Mucosa of descending colon (tissue), 3 donors: ENCODE measurements at regions not wholly inside any gene's neighbourhood (a gene's known extent, or its start where the extent isn't known, plus 50 kb on each side); places are given as distances from the start of the nearest gene placed in this dataset.
A peak's percentile ranks its signal among the peaks of the same experiment; 100 is the strongest.

ENCODE experiments used
- ATAC-seq: fragments of 200-7000 bp; cut with Tn5 transposase; one replicate; pipeline ENCODE4 v1.9.1; 2020; ENCODE audit warnings: mild to moderate bottlenecking, moderate library complexity
- DNase-seq, 3 donors: peaks; one replicate each; pipeline ENCODE4 v3.0.0-alpha.2; 2020
- H3K36me3 ChIP-seq: fragments of 200-600 bp; one replicate; pipeline ENCODE4 v1.8.0; 2021; ENCODE audit warnings: low read depth, mild to moderate bottlenecking
- H3K4me1 ChIP-seq: fragments of 200-600 bp; one replicate; pipeline ENCODE4 v1.8.0; 2021; ENCODE audit warnings: low read depth, mild to moderate bottlenecking
- H3K4me3 ChIP-seq: fragments of 200-600 bp; one replicate; pipeline ENCODE4 v1.8.0; 2021; ENCODE audit warnings: mild to moderate bottlenecking
- H3K9me3 ChIP-seq: fragments of 200-600 bp; one replicate; pipeline ENCODE4 v1.8.0; 2021; ENCODE audit warnings: mild to moderate bottlenecking
- intact Hi-C, 2 donors: fragments of 100-400 bp; cut with DNase I in 1 of 2; cut with micrococcal nuclease in 1 of 2; formaldehyde crosslinking; loops; one replicate each; pipeline versions ENCODE4 v1.11.0 to v1.11.1; 2022; cut with DNase I, micrococcal nuclease
- TF ChIP-seq, protein P1 (sequence below): fragments of 200-600 bp; IDR thresholded peaks from one replicate; pipeline ENCODE4 v1.8.0; 2022; ENCODE audit warnings: antibody characterized with exemption, mild to moderate bottlenecking
- donor health status: DM: no; HTN: no; CAD: no; lungs with moderate emphysema.
- donor health status: DM: no; HTN: no; CAD: no.
- donor health status: DM: no; HTN: yes; CAD: no.

DNA sequence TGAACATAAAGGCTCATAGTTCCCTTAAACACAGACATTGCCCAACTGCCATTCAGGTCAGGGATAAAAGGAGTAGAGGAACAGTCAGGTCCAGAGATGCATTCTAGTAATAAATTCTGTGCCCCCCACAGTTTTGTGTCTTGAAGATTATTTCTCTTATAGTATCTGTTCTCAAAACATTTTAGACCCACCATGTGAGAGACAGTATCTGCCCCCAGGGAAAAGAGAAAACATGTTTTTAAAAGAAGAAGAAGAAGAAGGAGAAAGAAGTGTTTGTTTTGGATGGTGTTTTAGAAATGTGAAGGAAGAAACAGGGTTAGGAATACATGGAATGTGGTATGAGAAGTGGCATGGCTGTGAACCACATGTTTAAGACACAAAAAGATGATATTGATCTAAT is 629.6 kb upstream of the EPHA7 start:
- Histone ChIP-seq H3K36me3 (no peaks in the 10 kb centered on the region), H3K4me3 (no peak overlapping the region), H3K4me1 (no peaks in the 10 kb centered on the region), H3K9me3 (no peaks in the 10 kb centered on the region)
- TF ChIP-seq, protein P1, sequence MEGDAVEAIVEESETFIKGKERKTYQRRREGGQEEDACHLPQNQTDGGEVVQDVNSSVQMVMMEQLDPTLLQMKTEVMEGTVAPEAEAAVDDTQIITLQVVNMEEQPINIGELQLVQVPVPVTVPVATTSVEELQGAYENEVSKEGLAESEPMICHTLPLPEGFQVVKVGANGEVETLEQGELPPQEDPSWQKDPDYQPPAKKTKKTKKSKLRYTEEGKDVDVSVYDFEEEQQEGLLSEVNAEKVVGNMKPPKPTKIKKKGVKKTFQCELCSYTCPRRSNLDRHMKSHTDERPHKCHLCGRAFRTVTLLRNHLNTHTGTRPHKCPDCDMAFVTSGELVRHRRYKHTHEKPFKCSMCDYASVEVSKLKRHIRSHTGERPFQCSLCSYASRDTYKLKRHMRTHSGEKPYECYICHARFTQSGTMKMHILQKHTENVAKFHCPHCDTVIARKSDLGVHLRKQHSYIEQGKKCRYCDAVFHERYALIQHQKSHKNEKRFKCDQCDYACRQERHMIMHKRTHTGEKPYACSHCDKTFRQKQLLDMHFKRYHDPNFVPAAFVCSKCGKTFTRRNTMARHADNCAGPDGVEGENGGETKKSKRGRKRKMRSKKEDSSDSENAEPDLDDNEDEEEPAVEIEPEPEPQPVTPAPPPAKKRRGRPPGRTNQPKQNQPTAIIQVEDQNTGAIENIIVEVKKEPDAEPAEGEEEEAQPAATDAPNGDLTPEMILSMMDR: no peak
- intact Hi-C loops: no loop called here
- ATAC-seq: no peak
- no peak for DNase-seq

DNA sequence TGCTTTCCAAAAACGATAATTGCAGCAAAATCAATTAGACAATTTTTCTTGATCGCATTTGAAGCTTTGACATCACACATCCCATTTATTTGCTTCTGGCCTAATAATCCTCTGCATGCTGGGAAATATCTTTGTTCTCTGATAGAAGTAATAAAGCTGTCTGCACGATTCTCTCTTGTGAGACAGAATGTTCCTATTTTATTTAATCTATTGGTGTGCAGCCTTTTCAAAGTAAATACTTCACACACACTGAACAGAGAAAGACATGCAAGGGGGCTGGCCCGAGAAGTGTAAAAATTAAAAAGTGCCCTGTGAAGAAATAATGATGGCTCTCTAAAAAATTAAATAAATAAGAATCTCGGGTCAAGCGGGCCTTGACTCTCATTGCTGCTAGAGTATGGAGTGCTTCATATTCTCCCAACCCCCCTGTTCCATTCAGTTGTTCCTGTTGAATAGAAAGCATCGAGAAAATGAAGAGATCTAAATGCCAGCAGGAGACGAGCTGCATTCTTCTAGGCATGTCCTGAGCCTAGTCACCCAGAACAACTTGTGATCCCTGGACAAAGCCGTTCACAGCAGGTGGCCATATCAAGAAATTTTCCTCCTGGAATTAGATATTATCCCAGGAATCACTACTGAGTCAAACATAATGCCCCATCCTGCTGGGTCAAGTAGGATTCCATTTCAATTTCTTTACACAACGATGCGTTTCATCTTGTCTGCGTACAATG is 625.9 kb upstream of the EPHA7 start:
- ATAC-seq (no peak), DNase-seq (no peak)
- no peaks in the 10 kb centered on the region for H3K9me3 ChIP-seq
- no peaks in the 10 kb centered on the region for H3K36me3 ChIP-seq
- intact Hi-C loops: no loop called here
- no peak overlapping the region for H3K4me3 ChIP-seq
- peaks cover 4% of the 10 kb centered on the region for H3K4me1 ChIP-seq
- TF ChIP-seq, protein P1: no peak

DNA sequence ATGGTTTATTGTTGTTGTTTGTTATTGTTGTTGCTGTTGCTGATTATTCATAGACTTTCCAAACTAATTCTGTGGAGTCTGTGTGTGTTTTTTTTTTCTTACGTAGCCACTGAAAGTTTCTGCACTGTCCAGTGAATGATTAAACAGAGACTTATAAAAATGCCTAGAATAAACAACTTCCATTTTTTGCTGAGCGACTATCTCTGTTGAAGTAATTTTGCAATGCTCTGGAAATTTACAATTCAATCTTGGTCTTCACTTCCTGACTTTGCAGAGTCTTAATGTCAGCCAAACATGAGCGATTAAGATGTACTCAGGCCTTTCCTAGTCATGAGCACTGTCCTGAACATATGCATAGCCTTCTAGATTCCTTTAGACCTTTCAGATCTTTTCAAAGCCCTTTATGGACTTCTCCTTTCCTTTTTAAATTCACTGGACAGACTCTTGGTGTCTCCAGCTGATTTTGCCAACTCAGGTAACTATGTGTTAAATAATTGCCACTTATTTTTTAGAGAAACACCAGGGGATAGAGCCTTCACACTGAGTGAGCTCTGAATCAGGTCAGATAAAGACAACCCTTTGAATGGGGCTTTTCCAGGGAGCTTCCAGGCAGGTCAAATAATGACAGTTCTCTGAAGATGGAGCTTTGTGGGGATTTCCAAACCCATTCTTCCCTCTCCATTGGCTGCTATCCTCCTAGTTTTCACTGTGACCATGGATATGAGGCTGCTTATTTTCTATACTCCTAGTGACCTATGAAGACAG is 622.8 kb upstream of the EPHA7 start:
- TF ChIP-seq, protein P1: no peak
- ATAC-seq (peak; percentile 61), DNase-seq (no peak)
- Histone ChIP-seq H3K4me3 (no peak overlapping the region), H3K4me1 (peaks cover 4% of the 10 kb centered on the region), H3K36me3 (no peaks in the 10 kb centered on the region), H3K9me3 (peaks cover 3% of the 10 kb centered on the region)
- intact Hi-C loops: no loop called here

DNA sequence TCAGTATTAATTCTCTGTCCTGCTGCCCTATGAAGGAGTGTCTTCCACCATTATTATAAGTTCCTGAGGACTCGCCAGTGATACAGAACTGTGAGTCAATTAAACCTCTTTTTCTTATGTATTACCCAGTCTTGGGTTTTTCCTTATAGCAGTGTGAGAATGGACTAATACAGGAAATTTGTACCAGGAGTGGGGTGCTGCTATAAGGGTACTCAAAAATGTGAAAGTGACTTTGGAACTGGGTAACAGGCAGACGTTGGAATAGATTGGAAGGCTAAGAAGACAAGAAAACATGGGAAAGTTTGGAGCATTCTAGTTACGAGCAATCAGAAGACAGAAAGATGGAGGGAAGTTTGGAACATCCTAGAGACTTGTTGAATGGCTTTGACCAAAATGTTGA is 616.7 kb upstream of the EPHA7 start:
- H3K36me3 ChIP-seq: no peaks in the 10 kb centered on the region
- H3K4me1 ChIP-seq: no peaks in the 10 kb centered on the region
- peaks cover 18% of the 10 kb centered on the region for H3K9me3 ChIP-seq
- ATAC-seq (no peak), DNase-seq (no peak)
- TF ChIP-seq, protein P1: no peak
- intact Hi-C loops: no loop called here
- no peak overlapping the region for H3K4me3 ChIP-seq

DNA sequence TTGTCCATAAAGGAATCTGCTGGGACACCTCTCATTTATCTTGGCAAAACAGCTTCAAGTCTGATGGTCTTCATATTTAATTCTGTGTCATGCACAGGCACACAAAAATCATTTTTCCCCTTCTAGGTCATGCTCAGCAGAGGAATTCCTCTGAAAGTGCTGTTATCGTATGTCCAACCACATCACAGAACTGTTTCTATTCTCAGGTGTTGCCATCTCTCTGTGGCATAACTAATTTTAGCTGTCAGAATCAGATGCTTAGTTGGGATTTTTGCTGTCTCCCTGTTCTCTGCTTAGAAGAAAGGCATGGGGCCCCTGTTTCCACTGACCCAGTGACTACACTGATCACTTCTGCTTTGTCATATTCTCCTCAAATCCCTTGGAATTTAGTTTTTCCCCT is 608.0 kb upstream of the EPHA7 start:
- Histone ChIP-seq H3K9me3 (no peaks in the 10 kb centered on the region), H3K36me3 (no peaks in the 10 kb centered on the region), H3K4me3 (no peak overlapping the region), H3K4me1 (no peaks in the 10 kb centered on the region)
- intact Hi-C loops: no loop called here
- ATAC-seq (no peak), DNase-seq (no peak)
- TF ChIP-seq, protein P1: no peak
